HG03571 (cell line): ENCODE measurements at regions not wholly inside any gene's neighbourhood (a gene's known extent, or its start where the extent isn't known, plus 50 kb on each side); places are given as distances from the start of the nearest gene placed in this dataset.
"Not testable (repeated sequence)": the region's sequence is repeated elsewhere in the genome, so short reads cannot be mapped to it uniquely, and the experiment has no call there.

Source experiments
- ATAC-seq: cut with Tn5 transposase; IDR thresholded peaks from one replicate; pipeline ENCODE4 v1.9.1; 2021; ENCODE audit not compliant: unreplicated experiment

- ATAC-seq: no peak
Observed at GRCh38 chr1:194624833-194625232, 1438.4 kb upstream of the B3GALT2 start.

- ATAC-seq: no peak
Observed at GRCh38 chr1:194618101-194618500, 1431.7 kb upstream of the B3GALT2 start.

DNA sequence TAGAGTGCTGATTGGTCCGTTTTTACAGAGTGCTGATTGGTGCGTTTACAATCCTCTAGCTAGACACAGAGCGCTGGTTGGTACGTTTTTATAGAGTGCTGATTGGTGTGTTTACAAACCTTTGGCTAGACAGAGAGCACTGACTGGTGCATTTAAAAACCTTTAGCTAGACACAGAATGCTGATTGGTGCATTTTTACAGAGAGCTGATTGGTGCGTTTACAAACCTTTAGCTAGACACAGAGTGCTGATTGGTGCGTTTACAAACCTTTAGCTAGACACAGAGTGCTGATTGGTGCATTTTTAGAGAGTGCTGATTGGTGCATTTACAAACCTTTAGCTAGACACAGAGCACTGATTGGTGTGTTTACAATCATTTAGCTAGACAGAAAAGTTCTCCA, 1430.9 kb upstream of the B3GALT2 start:
- not testable (repeated sequence) for ATAC-seq

GRCh38 chr1:194616835-194617234, 1430.4 kb upstream of the B3GALT2 start:
- ATAC-seq: no peak

DNA sequence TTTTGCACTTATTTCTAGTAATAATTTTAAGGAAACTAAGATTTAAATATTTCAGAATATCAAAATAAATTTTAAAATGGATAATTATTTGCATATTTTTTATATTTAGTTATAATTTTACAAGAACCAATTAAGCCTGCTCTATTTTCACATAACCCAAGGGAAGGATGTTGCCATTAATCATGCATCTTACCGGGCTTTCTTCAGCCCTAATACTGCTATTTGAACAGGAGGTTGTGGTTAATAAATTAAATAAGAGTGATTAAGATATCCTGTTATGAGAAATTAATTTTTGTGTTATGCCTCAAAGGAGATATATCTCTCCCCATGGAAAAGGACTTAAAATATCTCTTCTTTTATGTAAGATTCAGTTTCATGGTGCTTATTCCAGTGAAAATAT, 1415.8 kb upstream of the B3GALT2 start:
- ATAC-seq: no peak

GRCh38 chr1:194600716-194601115, 1414.3 kb upstream of the B3GALT2 start:
- ATAC-seq: no peak

- ATAC-seq: no peak
Observed at GRCh38 chr1:194598098-194598497, 1411.7 kb upstream of the B3GALT2 start.

DNA sequence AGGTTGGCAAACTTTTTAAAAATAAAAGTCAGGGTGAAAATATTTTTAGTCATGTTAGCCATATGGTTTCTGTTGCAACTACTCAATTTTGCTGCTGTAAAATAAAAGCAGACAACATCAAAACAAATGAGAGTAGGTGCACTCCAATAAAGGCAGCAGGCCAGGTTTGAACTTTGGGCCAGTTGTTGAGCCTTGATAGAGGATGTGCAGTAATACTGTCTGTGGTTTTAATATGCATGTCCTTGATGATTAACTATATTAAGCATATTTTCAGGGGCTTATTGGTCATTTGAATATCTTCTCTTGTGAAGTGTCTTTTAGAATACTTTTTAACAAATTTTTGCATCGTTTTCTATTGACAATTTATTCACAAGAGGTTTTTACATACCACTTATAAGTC, 1399.9 kb upstream of the B3GALT2 start:
- ATAC-seq: no peak

DNA sequence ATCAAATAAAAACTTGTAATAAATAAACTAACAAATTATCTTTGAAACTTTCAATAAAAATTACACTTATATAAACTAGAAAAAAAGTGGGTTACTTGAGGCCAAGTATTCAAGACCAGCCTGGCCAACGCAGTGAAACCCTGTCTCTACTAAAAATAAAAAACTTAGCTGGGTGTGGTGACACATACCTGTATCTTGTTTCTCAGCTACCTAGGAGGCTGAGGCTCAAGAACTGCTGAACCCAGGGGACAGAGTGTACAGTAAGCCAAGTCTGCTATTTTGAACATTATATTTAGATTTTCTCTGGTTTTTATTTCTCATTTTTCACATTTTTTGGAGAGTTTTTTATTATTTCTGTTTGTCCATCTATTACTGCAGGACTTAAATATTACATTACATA, 1397.6 kb upstream of the B3GALT2 start:
- ATAC-seq: no peak

- no peak for ATAC-seq
Observed at GRCh38 chr1:194570476-194570875, 1384.1 kb upstream of the B3GALT2 start.

DNA sequence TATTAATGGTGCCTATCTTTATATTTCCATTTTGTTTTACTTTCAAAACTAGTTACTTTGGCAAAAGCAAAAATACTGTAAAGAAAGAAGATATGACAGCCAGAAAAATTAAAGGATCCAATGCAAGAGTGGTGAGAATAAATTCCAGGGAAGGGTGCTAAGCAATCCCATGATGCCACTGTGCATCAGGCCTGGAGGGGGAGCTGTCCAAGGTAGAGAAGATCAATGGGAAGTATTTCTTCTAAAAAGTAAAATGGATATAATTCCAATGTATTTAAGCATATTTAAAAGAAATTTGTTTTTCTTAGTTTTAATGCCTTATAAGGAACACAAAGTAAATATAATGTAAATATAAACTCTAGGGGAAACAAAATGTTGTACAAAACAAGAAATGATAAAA, 1382.2 kb upstream of the B3GALT2 start:
- no peak for ATAC-seq

DNA sequence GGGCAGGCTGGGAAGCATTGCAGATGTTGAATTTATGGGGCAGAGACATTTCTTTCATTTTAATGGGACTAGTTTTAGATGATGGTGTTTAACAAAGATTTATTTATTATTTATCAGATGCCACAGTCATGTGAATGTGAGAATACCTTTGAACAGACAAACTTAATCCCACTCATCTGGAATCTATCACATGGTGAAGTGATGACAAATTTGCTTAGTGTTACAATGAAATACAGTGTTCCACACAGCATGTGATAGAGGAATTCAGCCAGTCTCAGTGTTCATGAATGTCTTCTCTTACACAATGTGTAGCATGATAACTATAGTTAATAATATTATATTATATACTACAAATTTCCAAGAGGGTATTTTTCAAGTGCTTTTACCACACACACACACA, 1361.7 kb upstream of the B3GALT2 start:
- no peak for ATAC-seq

DNA sequence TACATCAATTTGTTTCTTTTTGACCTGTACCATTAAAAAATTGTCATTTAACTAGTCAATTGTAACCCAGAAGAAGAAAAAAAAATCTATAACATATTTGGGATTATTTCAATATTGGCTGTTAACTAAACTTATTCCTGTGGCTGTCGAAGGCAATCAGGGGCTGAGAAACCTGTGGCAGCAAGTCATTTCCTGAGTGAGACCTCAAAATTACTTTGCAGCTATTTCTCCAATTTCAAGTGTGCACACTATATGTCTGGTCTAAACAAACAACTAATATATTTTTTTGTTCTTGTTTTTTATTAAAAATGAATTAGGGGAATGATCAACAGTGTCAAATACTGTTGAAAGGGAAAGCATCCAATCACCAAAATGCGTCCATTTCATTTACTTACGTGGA, 1357.6 kb upstream of the B3GALT2 start:
- ATAC-seq: no peak

GRCh38 chr1:194538453-194538852, 1352.0 kb upstream of the B3GALT2 start:
- ATAC-seq: no peak

GRCh38 chr1:194537521-194537920, 1351.1 kb upstream of the B3GALT2 start:
- ATAC-seq: no peak

DNA sequence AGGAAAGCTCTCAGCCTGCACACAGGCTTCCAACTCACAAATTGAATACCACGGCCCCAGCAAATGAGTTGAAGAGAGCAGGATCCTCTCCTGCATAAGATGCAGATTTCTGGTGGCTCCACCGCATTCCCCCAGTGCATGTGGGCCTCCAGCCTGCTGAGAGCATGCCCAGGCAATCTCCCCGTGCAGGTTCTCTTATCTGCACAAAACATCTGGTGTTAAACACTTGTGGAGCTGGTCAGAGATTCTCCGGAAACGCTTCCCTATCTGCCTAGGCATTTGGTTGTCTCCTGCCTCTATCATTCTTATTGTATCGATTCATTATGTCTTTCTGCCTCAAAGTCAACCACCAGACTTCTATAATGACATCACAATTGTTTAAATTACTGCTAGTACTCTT, 1349.0 kb upstream of the B3GALT2 start:
- no peak for ATAC-seq

DNA sequence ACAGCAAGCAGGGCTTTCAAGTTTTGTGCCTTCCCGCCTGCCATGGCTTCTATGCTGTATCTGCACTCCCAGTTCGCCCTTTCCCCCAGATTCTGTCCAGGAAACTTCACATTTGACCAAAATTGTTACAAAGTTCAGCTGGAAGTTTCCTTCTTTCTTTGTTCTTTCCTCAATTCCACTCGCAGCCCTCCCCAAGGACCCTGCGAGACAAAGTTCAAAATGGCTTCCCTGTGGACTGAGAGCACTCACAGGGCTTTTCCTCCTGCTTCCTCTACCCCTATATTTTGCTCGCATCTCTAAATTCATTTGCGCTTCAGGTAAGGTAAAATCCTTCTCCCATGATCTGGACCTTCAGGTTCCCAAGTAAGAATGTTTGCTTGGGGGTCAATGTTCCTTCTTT, 1348.4 kb upstream of the B3GALT2 start:
- ATAC-seq: no peak

GRCh38 chr1:194533641-194534040, 1347.2 kb upstream of the B3GALT2 start:
- ATAC-seq: no peak

DNA sequence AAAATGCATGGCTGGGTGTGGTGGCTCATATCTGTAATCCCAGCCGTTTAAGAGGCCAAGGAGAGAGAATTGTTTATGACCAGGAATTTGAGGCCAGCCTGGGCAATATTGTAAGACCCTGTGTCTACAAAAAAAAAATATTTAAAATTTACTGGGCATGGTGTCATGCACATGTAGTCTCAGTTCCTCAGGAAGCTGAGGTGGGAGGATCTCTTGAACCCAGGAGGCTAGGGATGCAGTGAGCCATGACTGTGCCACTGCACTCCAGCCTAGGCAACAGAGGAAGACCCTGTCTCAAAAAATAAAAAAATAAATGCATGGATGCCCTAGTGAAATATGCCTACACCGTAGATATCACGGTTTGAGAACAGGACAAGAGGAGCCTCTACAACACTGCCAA, 1331.2 kb upstream of the B3GALT2 start:
- ATAC-seq: no peak

DNA sequence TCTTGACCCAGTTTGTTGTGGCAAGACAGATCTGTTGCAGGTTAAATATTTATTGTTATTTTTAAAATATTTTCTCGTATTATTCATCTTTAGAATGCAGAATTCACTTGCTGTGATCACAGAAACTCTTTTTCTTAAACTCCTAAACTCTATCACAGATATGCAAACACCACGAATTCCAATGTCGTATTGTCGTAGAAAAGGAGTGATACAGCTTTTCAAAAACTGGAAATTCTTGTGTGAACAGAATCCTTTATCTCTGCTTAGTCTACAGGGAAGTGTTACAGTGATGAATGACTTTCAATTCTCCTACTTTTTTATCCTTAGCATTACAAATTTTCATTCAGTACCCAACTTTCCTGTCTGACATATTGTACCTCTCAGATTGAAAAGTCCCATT, 1329.5 kb upstream of the B3GALT2 start:
- no peak for ATAC-seq

- no peak for ATAC-seq
Observed at GRCh38 chr1:194512957-194513356, 1326.5 kb upstream of the B3GALT2 start.

DNA sequence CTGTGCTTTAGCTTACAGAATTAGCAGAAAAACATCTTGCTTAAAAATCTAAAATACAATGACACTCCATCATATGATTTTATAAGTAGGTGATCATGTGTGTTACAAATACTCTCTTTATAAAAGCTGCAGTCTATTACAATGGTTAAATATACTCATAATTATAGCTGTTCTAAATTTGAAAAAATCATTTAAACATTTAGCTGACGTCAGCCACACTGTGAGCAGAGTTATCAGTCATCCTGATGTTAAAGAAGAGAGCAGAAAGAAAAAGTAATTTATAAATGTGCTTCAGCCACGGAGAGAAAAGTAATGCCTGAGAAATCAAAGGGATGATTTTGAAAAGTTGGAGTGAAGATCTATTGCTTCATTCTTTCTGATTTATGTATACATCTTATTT, 1325.9 kb upstream of the B3GALT2 start:
- ATAC-seq: no peak

GRCh38 chr1:194503209-194503608, 1316.8 kb upstream of the B3GALT2 start:
- ATAC-seq: no peak

GRCh38 chr1:194495434-194495833, 1309.0 kb upstream of the B3GALT2 start:
- ATAC-seq: no peak
